IMR-90 (cell line): ENCODE measurements at regions not wholly inside any gene's neighbourhood (a gene's known extent, or its start where the extent isn't known, plus 50 kb on each side); places are given as distances from the start of the nearest gene placed in this dataset.

Experiments used
- CTCF ChIP-seq: conservative IDR thresholded peaks from 2 replicates; pipeline ENCODE4 v1.5.1; 2012; ENCODE audit warnings: mild to moderate bottlenecking, low read depth, low read length, improper control_type of control experiment
- NFE2L2 ChIP-seq: fragments of 150-350 bp; IDR thresholded peaks from 2 replicates; pipeline ENCODE4 v1.6.1; 2016; ENCODE audit warnings: low read depth, mild to moderate bottlenecking, low read length
- RAD21 ChIP-seq: IDR thresholded peaks from 2 replicates; pipeline ENCODE4 v1.6.1; 2012; ENCODE audit warnings: low read length, improper control_type of control experiment
- RCOR1 ChIP-seq: IDR thresholded peaks from 2 replicates; pipeline ENCODE4 v1.6.1; 2012; ENCODE audit warnings: mild to moderate bottlenecking, low read length, improper control_type of control experiment; ENCODE audit not compliant: insufficient replicate concordance
- RFX5 ChIP-seq: IDR thresholded peaks from 2 replicates; pipeline ENCODE4 v1.8.0; 2012; ENCODE audit warnings: low read depth, mild to moderate bottlenecking, low read length, moderate library complexity
- TF ChIP-seq, protein P1 (sequence below): fragments of 150-350 bp; IDR thresholded peaks from 2 replicates; pipeline ENCODE4 v1.6.1; 2016; ENCODE audit warnings: low read depth, mild to moderate bottlenecking, low read length, moderate library complexity, borderline replicate concordance

GRCh38 chr10:28822719-28823464 is 145.6 kb downstream of the BAMBI start:
- TF ChIP-seq CTCF (no peak), RCOR1 (no peak), RFX5 (no peak), RAD21 (no peak), NFE2L2 (no peak)
- TF ChIP-seq, protein P1, sequence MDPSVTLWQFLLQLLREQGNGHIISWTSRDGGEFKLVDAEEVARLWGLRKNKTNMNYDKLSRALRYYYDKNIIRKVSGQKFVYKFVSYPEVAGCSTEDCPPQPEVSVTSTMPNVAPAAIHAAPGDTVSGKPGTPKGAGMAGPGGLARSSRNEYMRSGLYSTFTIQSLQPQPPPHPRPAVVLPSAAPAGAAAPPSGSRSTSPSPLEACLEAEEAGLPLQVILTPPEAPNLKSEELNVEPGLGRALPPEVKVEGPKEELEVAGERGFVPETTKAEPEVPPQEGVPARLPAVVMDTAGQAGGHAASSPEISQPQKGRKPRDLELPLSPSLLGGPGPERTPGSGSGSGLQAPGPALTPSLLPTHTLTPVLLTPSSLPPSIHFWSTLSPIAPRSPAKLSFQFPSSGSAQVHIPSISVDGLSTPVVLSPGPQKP: no peak
